NB4 (cell line): ENCODE measurements at regions not wholly inside any gene's neighbourhood (a gene's known extent, or its start where the extent isn't known, plus 50 kb on each side); places are given as distances from the start of the nearest gene placed in this dataset.

Experiments used
- MYC ChIP-seq: IDR thresholded peaks from 2 replicates; pipeline ENCODE4 v1.6.1; 2011; ENCODE audit warnings: low read depth, low read length
- POLR2A ChIP-seq: IDR thresholded peaks from 2 replicates; pipeline ENCODE4 v1.6.1; 2011; ENCODE audit warnings: mild to moderate bottlenecking; ENCODE audit not compliant: insufficient read length; ENCODE audit errors: extremely low read depth
- TF ChIP-seq, protein P1 (sequence below): IDR thresholded peaks from one replicate; pipeline ENCODE4 v1.5.1; 2012; ENCODE audit warnings: low read depth, low read length
- TF ChIP-seq, protein P2 (sequence below): IDR thresholded peaks from 2 replicates; pipeline ENCODE4 v1.6.1; 2011; ENCODE audit warnings: low read depth, low read length

DNA sequence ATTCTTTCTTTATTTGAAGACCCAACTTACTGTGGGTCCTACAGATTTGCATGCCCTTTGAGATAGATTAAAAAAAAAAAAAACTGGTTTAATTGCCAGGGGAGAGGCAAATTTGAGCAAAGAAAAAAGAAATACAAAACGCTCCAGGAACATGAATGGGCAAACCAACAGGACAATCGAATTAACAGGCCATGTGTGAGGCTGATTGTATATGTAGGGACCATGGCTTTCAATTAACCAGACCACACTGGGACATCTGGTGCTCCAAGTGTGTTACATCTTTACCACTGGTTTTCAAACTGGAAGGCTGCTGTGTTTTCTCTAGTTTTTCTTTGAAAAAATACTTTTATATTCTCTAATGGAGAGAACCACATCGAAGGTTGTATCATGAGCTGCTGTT is 612.1 kb upstream of the SEMA6A start:
- TF ChIP-seq, protein P1, sequence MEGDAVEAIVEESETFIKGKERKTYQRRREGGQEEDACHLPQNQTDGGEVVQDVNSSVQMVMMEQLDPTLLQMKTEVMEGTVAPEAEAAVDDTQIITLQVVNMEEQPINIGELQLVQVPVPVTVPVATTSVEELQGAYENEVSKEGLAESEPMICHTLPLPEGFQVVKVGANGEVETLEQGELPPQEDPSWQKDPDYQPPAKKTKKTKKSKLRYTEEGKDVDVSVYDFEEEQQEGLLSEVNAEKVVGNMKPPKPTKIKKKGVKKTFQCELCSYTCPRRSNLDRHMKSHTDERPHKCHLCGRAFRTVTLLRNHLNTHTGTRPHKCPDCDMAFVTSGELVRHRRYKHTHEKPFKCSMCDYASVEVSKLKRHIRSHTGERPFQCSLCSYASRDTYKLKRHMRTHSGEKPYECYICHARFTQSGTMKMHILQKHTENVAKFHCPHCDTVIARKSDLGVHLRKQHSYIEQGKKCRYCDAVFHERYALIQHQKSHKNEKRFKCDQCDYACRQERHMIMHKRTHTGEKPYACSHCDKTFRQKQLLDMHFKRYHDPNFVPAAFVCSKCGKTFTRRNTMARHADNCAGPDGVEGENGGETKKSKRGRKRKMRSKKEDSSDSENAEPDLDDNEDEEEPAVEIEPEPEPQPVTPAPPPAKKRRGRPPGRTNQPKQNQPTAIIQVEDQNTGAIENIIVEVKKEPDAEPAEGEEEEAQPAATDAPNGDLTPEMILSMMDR, result no peak
- TF ChIP-seq, protein P2, sequence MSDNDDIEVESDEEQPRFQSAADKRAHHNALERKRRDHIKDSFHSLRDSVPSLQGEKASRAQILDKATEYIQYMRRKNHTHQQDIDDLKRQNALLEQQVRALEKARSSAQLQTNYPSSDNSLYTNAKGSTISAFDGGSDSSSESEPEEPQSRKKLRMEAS, result no peak
- TF ChIP-seq POLR2A (no peak), MYC (no peak)
